DOHH2 (cell line): ENCODE measurements at regions not wholly inside any gene's neighbourhood (a gene's known extent, or its start where the extent isn't known, plus 50 kb on each side); places are given as distances from the start of the nearest gene placed in this dataset.

Experiments used
- CTCF ChIP-seq: fragments of 200-600 bp; sonication (generic); IDR thresholded peaks from one replicate; pipeline ENCODE4 v1.5.1; 2014; ENCODE audit warnings: antibody characterized with exemption, mild to moderate bottlenecking, low read depth, low read length; ENCODE audit not compliant: poor library complexity, severe bottlenecking
- EZH2phosphoT487 ChIP-seq: fragments of 200-600 bp; sonication (generic); IDR thresholded peaks from 2 replicates; pipeline ENCODE4 v1.6.1; 2017; ENCODE audit warnings: borderline replicate concordance, mild to moderate bottlenecking, antibody characterized with exemption, low read length, moderate library complexity, mixed read lengths

- TF ChIP-seq CTCF (no peak), EZH2phosphoT487 (no peak)
Observed at GRCh38 chr18:60812921-60813320, 440.3 kb upstream of the MC4R start.
